MM.1S (cell line): ENCODE measurements at regions not wholly inside any gene's neighbourhood (a gene's known extent, or its start where the extent isn't known, plus 50 kb on each side); places are given as distances from the start of the nearest gene placed in this dataset.

ENCODE experiments used
- DNase-seq: peaks from one replicate; pipeline ENCODE4 v3.0.0-alpha.2; 2015
- H2AFZ ChIP-seq: fragments of 300-600 bp; sonication (generic); 2 replicates; pipeline ENCODE4 v1.6.0; 2016; ENCODE audit warnings: antibody characterized with exemption, low read length
- H3F3A ChIP-seq: fragments of 300-600 bp; sonication (generic); 2 replicates; pipeline ENCODE4 v1.6.1; 2016; ENCODE audit warnings: mild to moderate bottlenecking, antibody characterized with exemption, low read length, moderate library complexity, mixed read lengths; ENCODE audit not compliant: insufficient read depth
- H3K27ac ChIP-seq: fragments of 300-600 bp; sonication (generic); 2 replicates; pipeline ENCODE4 v1.5.1; 2016; ENCODE audit warnings: mild to moderate bottlenecking, low read length
- H3K27me3 ChIP-seq: fragments of 300-600 bp; sonication (generic); replicated peaks from 2 replicates; pipeline ENCODE4 v1.6.0; 2016; ENCODE audit warnings: low read length; ENCODE audit not compliant: insufficient read depth
- H3K36me3 ChIP-seq: fragments of 300-600 bp; sonication (generic); replicated peaks from 2 replicates; pipeline ENCODE4 v1.6.1; 2016; ENCODE audit warnings: mild to moderate bottlenecking, low read length, mixed read lengths; ENCODE audit not compliant: insufficient read depth
- H3K4me1 ChIP-seq: fragments of 300-600 bp; sonication (generic); 2 replicates; pipeline ENCODE4 v1.6.1; 2016; ENCODE audit warnings: low read length, mixed read lengths
- H3K4me2 ChIP-seq: fragments of 300-600 bp; sonication (generic); 2 replicates; pipeline ENCODE4 v1.6.0; 2016; ENCODE audit warnings: low read depth, low read length
- H3K4me3 ChIP-seq: fragments of 300-600 bp; sonication (generic); 2 replicates; pipeline ENCODE4 v1.5.1; 2016; ENCODE audit warnings: low read length, mixed read lengths
- H3K79me2 ChIP-seq: fragments of 300-600 bp; sonication (generic); 2 replicates; pipeline ENCODE4 v1.6.1; 2016; ENCODE audit warnings: mixed run types, low read length, mixed read lengths
- H3K9ac ChIP-seq: fragments of 300-600 bp; sonication (generic); 2 replicates; pipeline ENCODE4 v1.6.1; 2016; ENCODE audit warnings: low read length, mixed read lengths
- H3K9me2 ChIP-seq: fragments of 300-600 bp; sonication (generic); replicated peaks from 2 replicates; pipeline ENCODE4 v1.6.1; 2016; ENCODE audit warnings: mild to moderate bottlenecking, low read length, mixed read lengths; ENCODE audit not compliant: insufficient read depth
- H3K9me3 ChIP-seq: fragments of 300-600 bp; sonication (generic); replicated peaks from 2 replicates; pipeline ENCODE4 v1.6.1; 2016; ENCODE audit warnings: mild to moderate bottlenecking, low read length, mixed read lengths; ENCODE audit not compliant: insufficient read depth
- H4K20me1 ChIP-seq: fragments of 300-600 bp; sonication (generic); 2 replicates; pipeline ENCODE4 v1.6.1; 2016; ENCODE audit warnings: mild to moderate bottlenecking, low read length, moderate library complexity, mixed read lengths; ENCODE audit not compliant: insufficient read depth
- EZH2 ChIP-seq: fragments of 300-600 bp; sonication (generic); optimal IDR thresholded peaks from 2 replicates; pipeline ENCODE3; 2017; ENCODE audit warnings: low read depth, mild to moderate bottlenecking, antibody characterized with exemption, low read length, mixed read lengths
- EZH2phosphoT487 ChIP-seq: fragments of 300-600 bp; sonication (generic); IDR thresholded peaks from 2 replicates; pipeline ENCODE4 v1.6.1; 2018; ENCODE audit warnings: antibody characterized with exemption, low read length
- TF ChIP-seq, protein P1 (sequence below): fragments of 300-600 bp; sonication (generic); IDR thresholded peaks from 2 replicates; pipeline ENCODE4 v1.5.1; 2016; ENCODE audit warnings: antibody characterized with exemption, low read length, mixed read lengths

- TF ChIP-seq EZH2 (no peak), EZH2phosphoT487 (no peak)
- TF ChIP-seq, protein P1, sequence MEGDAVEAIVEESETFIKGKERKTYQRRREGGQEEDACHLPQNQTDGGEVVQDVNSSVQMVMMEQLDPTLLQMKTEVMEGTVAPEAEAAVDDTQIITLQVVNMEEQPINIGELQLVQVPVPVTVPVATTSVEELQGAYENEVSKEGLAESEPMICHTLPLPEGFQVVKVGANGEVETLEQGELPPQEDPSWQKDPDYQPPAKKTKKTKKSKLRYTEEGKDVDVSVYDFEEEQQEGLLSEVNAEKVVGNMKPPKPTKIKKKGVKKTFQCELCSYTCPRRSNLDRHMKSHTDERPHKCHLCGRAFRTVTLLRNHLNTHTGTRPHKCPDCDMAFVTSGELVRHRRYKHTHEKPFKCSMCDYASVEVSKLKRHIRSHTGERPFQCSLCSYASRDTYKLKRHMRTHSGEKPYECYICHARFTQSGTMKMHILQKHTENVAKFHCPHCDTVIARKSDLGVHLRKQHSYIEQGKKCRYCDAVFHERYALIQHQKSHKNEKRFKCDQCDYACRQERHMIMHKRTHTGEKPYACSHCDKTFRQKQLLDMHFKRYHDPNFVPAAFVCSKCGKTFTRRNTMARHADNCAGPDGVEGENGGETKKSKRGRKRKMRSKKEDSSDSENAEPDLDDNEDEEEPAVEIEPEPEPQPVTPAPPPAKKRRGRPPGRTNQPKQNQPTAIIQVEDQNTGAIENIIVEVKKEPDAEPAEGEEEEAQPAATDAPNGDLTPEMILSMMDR: no peak
- H2AFZ ChIP-seq: no peak overlapping the region
- no peak overlapping the region for H3K27ac ChIP-seq
- H3K79me2 ChIP-seq: no peaks in the 10 kb centered on the region
- no peaks in the 10 kb centered on the region for H3K36me3 ChIP-seq
- H3K9me3 ChIP-seq: no peaks in the 10 kb centered on the region
- no peak overlapping the region for H3K9ac ChIP-seq
- no peak overlapping the region for H3K4me3 ChIP-seq
- H3K4me1 ChIP-seq: no peaks in the 10 kb centered on the region
- no peaks in the 10 kb centered on the region for H3K9me2 ChIP-seq
- H3K4me2 ChIP-seq: no peak overlapping the region
- no peaks in the 10 kb centered on the region for H3K27me3 ChIP-seq
- no peaks in the 10 kb centered on the region for H3F3A ChIP-seq
- no peaks in the 10 kb centered on the region for H4K20me1 ChIP-seq
- no peak for DNase-seq
Measured at GRCh38 chr15:35151782-35152181, 66.7 kb upstream of the NANOGP8 start.

- Histone ChIP-seq H3K27me3 (no peaks in the 10 kb centered on the region), H3K4me2 (no peak overlapping the region), H3K9me3 (no peaks in the 10 kb centered on the region), H3K27ac (no peak overlapping the region), H3K9ac (no peak overlapping the region), H3F3A (no peaks in the 10 kb centered on the region), H3K36me3 (no peaks in the 10 kb centered on the region), H4K20me1 (no peaks in the 10 kb centered on the region), H3K79me2 (no peaks in the 10 kb centered on the region), H3K4me1 (no peaks in the 10 kb centered on the region), H3K4me3 (no peak overlapping the region), H3K9me2 (no peaks in the 10 kb centered on the region), H2AFZ (no peak overlapping the region)
- no peak for DNase-seq
- no peak for TF ChIP-seq EZH2
- TF ChIP-seq, protein P1: no peak
- TF ChIP-seq EZH2phosphoT487: no peak
Measured at GRCh38 chr15:35151381-35151780, 66.3 kb upstream of the NANOGP8 start.

GRCh38 chr15:35150361-35150760 lies 65.3 kb upstream of the NANOGP8 start:
- H3K79me2 ChIP-seq: no peaks in the 10 kb centered on the region
- no peaks in the 10 kb centered on the region for H4K20me1 ChIP-seq
- H3K4me2 ChIP-seq: no peak overlapping the region
- TF ChIP-seq EZH2 (no peak), EZH2phosphoT487 (no peak)
- TF ChIP-seq, protein P1: no peak
- no peak overlapping the region for H3K27ac ChIP-seq
- no peak overlapping the region for H2AFZ ChIP-seq
- no peak overlapping the region for H3K9ac ChIP-seq
- H3K9me3 ChIP-seq: no peaks in the 10 kb centered on the region
- no peaks in the 10 kb centered on the region for H3K36me3 ChIP-seq
- no peaks in the 10 kb centered on the region for H3K4me1 ChIP-seq
- no peak for DNase-seq
- H3K9me2 ChIP-seq: no peaks in the 10 kb centered on the region
- H3K27me3 ChIP-seq: no peaks in the 10 kb centered on the region
- H3F3A ChIP-seq: no peaks in the 10 kb centered on the region
- H3K4me3 ChIP-seq: no peak overlapping the region

GRCh38 chr15:35145336-35145735 lies 60.2 kb upstream of the NANOGP8 start:
- Histone ChIP-seq H2AFZ (no peak overlapping the region), H4K20me1 (no peaks in the 10 kb centered on the region), H3K27ac (no peak overlapping the region), H3F3A (no peaks in the 10 kb centered on the region), H3K9me3 (no peaks in the 10 kb centered on the region), H3K9ac (no peak overlapping the region), H3K4me3 (no peak overlapping the region), H3K79me2 (no peaks in the 10 kb centered on the region), H3K4me1 (no peaks in the 10 kb centered on the region), H3K27me3 (no peaks in the 10 kb centered on the region), H3K9me2 (no peaks in the 10 kb centered on the region), H3K36me3 (no peaks in the 10 kb centered on the region), H3K4me2 (no peak overlapping the region)
- DNase-seq: no peak
- TF ChIP-seq, protein P1: no peak
- no peak for TF ChIP-seq EZH2phosphoT487
- TF ChIP-seq EZH2: no peak
